Endothelial cell of umbilical vein (primary cell): ENCODE measurements at regions not wholly inside any gene's neighbourhood (a gene's known extent, or its start where the extent isn't known, plus 50 kb on each side); places are given as distances from the start of the nearest gene placed in this dataset.

Experiments used
- EZH2 ChIP-seq: IDR thresholded peaks from 2 replicates; pipeline ENCODE4 v1.6.1; 2012; ENCODE audit warnings: borderline replicate concordance, low read depth, mild to moderate bottlenecking, moderate library complexity, low read length, inconsistent platforms; ENCODE audit not compliant: severe bottlenecking
- JUN ChIP-seq: IDR thresholded peaks from 2 replicates; pipeline ENCODE4 v1.6.1; 2011; ENCODE audit warnings: borderline replicate concordance, low read depth; ENCODE audit not compliant: insufficient read length, insufficient read depth
- POLR2AphosphoS5 ChIP-seq: IDR thresholded peaks from 2 replicates; pipeline ENCODE4 v1.6.1; 2012; ENCODE audit warnings: low read depth, mild to moderate bottlenecking, control low read depth, low read length, moderate library complexity; ENCODE audit not compliant: insufficient read depth
- TF ChIP-seq, protein P1 (sequence below), 2 donors: IDR thresholded peaks; 1 replicate in 1 of 2; 2 replicates in 1 of 2; pipeline ENCODE4 v1.5.1; 2011; ENCODE audit warnings: low read length in 2 of 2, mild to moderate bottlenecking in 2 of 2, moderate library complexity in 2 of 2, control low read depth in 1 of 2, inconsistent platforms in 1 of 2, low read depth in 1 of 2; ENCODE audit not compliant: insufficient read depth in 1 of 2; ENCODE audit errors: extremely low read depth in 1 of 2
- TF ChIP-seq, protein P2 (sequence below): IDR thresholded peaks from 2 replicates; pipeline ENCODE4 v1.6.1; 2011; ENCODE audit not compliant: insufficient read depth, insufficient read length

DNA sequence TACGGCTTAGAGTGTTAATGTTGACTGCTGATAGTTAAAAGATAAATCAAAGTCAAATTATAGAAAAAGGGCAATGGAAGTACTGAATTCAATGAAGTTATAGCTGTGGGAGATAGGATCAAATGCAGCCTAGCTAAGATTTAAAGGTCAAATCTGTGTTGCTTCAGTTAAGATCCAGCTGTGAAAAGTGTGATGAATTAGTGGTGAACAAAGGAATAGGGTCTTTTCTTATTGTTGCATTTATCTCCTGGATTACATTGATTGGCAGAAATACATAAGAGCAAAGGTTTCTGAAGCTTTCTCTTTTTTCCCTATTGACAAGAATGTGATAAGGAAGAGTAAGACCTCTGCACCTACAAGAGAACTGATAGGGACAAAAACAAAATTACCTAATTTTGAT is 1234.6 kb upstream of the ADGRL2 start:
- TF ChIP-seq, protein P1, sequence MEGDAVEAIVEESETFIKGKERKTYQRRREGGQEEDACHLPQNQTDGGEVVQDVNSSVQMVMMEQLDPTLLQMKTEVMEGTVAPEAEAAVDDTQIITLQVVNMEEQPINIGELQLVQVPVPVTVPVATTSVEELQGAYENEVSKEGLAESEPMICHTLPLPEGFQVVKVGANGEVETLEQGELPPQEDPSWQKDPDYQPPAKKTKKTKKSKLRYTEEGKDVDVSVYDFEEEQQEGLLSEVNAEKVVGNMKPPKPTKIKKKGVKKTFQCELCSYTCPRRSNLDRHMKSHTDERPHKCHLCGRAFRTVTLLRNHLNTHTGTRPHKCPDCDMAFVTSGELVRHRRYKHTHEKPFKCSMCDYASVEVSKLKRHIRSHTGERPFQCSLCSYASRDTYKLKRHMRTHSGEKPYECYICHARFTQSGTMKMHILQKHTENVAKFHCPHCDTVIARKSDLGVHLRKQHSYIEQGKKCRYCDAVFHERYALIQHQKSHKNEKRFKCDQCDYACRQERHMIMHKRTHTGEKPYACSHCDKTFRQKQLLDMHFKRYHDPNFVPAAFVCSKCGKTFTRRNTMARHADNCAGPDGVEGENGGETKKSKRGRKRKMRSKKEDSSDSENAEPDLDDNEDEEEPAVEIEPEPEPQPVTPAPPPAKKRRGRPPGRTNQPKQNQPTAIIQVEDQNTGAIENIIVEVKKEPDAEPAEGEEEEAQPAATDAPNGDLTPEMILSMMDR (IDR thresholded peaks at IDR 0.05; ENCODE audit: extremely low read depth in 1 of 2, insufficient read depth in 1 of 2, low read depth in 1 of 2, low read length in 2 of 2) = no peak
- no peak for TF ChIP-seq JUN
- TF ChIP-seq, protein P2, sequence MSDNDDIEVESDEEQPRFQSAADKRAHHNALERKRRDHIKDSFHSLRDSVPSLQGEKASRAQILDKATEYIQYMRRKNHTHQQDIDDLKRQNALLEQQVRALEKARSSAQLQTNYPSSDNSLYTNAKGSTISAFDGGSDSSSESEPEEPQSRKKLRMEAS = no peak
- no peak for TF ChIP-seq EZH2
- TF ChIP-seq POLR2AphosphoS5 = no peak
